ENCODE measurements at regions not wholly inside any gene's neighbourhood (a gene's known extent, or its start where the extent isn't known, plus 50 kb on each side); places are given as distances from the start of the nearest gene placed in this dataset.

- no peak overlapping the region for H3K4me3 Mint-ChIP-seq
- no peak for TF ChIP-seq CTCF (conservative IDR thresholded peaks at IDR 0.05)
- Histone ChIP-seq H3K27ac (ENCODE audit: low read depth, low read length) (no peak overlapping the region), H3K4me1 (ENCODE audit: control insufficient read depth, insufficient read depth, low read length) (no peaks in the 10 kb centered on the region), H3K9ac (ENCODE audit: extremely low read depth, low read length, poor library complexity, severe bottlenecking) (no peak overlapping the region), H3K36me3 (ENCODE audit: control insufficient read depth, insufficient read depth, low read length) (no peaks in the 10 kb centered on the region), H3K4me3 (ENCODE audit: low read length) (no peak overlapping the region), H3K27me3 (ENCODE audit: control insufficient read depth, insufficient read depth, low read length, poor library complexity, severe bottlenecking) (no peaks in the 10 kb centered on the region), H3K9me3 (ENCODE audit: control insufficient read depth, low read length) (no peaks in the 10 kb centered on the region)
- H3K36me3 Mint-ChIP-seq (ENCODE audit: low read depth): no peaks in the 10 kb centered on the region
- no peaks in the 10 kb centered on the region for H3K4me1 Mint-ChIP-seq
- no peaks in the 10 kb centered on the region for H3K9me3 Mint-ChIP-seq
- no peak for DNase-seq
- 94 to 95% methylated on average over 5 to 6 of the region's 6 CpGs for WGBS, 2 experiments (ENCODE audit: insufficient coverage in 1 of 2, insufficient read length in 1 of 2)
- H3K27me3 Mint-ChIP-seq (ENCODE audit: insufficient read depth): peaks cover 2% of the 10 kb centered on the region
- H3K27ac Mint-ChIP-seq: no peak overlapping the region
Observed at GRCh38 chr10:118481871-118482270, 113.6 kb downstream of the PRLHR start.

GRCh38 chr10:118475214-118475613, 120.2 kb downstream of the PRLHR start:
- no peak overlapping the region for H3K27ac Mint-ChIP-seq
- DNase-seq: no peak
- H3K36me3 Mint-ChIP-seq (ENCODE audit: low read depth): no peaks in the 10 kb centered on the region
- Histone ChIP-seq H3K36me3 (ENCODE audit: control insufficient read depth, insufficient read depth, low read length) (no peaks in the 10 kb centered on the region), H3K27ac (ENCODE audit: low read depth, low read length) (no peak overlapping the region), H3K9me3 (ENCODE audit: control insufficient read depth, low read length) (peaks cover 3% of the 10 kb centered on the region), H3K9ac (ENCODE audit: extremely low read depth, low read length, poor library complexity, severe bottlenecking) (no peak overlapping the region), H3K27me3 (ENCODE audit: control insufficient read depth, insufficient read depth, low read length, poor library complexity, severe bottlenecking) (no peaks in the 10 kb centered on the region), H3K4me1 (ENCODE audit: control insufficient read depth, insufficient read depth, low read length) (peaks cover 7% of the 10 kb centered on the region), H3K4me3 (ENCODE audit: low read length) (no peak overlapping the region)
- peaks cover 14% of the 10 kb centered on the region for H3K4me1 Mint-ChIP-seq
- TF ChIP-seq CTCF (conservative IDR thresholded peaks at IDR 0.05): no peak
- H3K4me3 Mint-ChIP-seq: no peak overlapping the region
- no peaks in the 10 kb centered on the region for H3K9me3 Mint-ChIP-seq
- peaks cover 5% of the 10 kb centered on the region for H3K27me3 Mint-ChIP-seq (ENCODE audit: insufficient read depth)
- 97 to 100% methylated on average over 1 to 5 of the region's 6 CpGs for WGBS, 2 experiments (ENCODE audit: insufficient coverage in 1 of 2, insufficient read length in 1 of 2)

- no peak for TF ChIP-seq CTCF (conservative IDR thresholded peaks at IDR 0.05)
- Mint-ChIP-seq H3K9me3 (no peaks in the 10 kb centered on the region), H3K4me3 (no peak overlapping the region), H3K27ac (no peak overlapping the region), H3K4me1 (peaks cover 25% of the 10 kb centered on the region), H3K36me3 (ENCODE audit: low read depth) (no peaks in the 10 kb centered on the region), H3K27me3 (ENCODE audit: insufficient read depth) (peaks cover 8% of the 10 kb centered on the region)
- Histone ChIP-seq H3K27me3 (ENCODE audit: control insufficient read depth, insufficient read depth, low read length, poor library complexity, severe bottlenecking) (no peaks in the 10 kb centered on the region), H3K4me1 (ENCODE audit: control insufficient read depth, insufficient read depth, low read length) (peaks cover 17% of the 10 kb centered on the region), H3K9ac (ENCODE audit: extremely low read depth, low read length, poor library complexity, severe bottlenecking) (no peak overlapping the region), H3K9me3 (ENCODE audit: control insufficient read depth, low read length) (peaks cover 3% of the 10 kb centered on the region), H3K36me3 (ENCODE audit: control insufficient read depth, insufficient read depth, low read length) (no peaks in the 10 kb centered on the region), H3K27ac (ENCODE audit: low read depth, low read length) (no peak overlapping the region), H3K4me3 (ENCODE audit: low read length) (no peak overlapping the region)
- WGBS, 2 experiments (ENCODE audit: insufficient coverage in 1 of 2, insufficient read length in 1 of 2): 95% methylated on average over 4 to 6 of the region's 6 CpGs
- DNase-seq: no peak
Observed at GRCh38 chr10:118474111-118474510, 121.3 kb downstream of the PRLHR start.
